Smooth muscle cell (in vitro differentiated cells): ENCODE measurements at regions not wholly inside any gene's neighbourhood (a gene's known extent, or its start where the extent isn't known, plus 50 kb on each side); places are given as distances from the start of the nearest gene placed in this dataset.

Source experiments
- DNase-seq: peaks from one replicate; lab custom pipeline; 2025; ENCODE audit not compliant: unreplicated experiment; lab: John Stamatoyannopoulos, UW
- H2AFZ ChIP-seq: fragments of 200-600 bp; sonication (generic); 2 replicates; pipeline ENCODE4 v1.6.0; 2016; ENCODE audit warnings: antibody characterized with exemption, low read depth, mild to moderate bottlenecking
- H3F3A ChIP-seq: fragments of 200-600 bp; sonication (generic); 2 replicates; pipeline ENCODE4 v1.6.0; 2017; ENCODE audit warnings: antibody characterized with exemption, low read depth
- H3K27ac ChIP-seq: fragments of 200-600 bp; sonication (generic); 2 replicates; pipeline ENCODE4 v1.5.1; 2016; ENCODE audit warnings: low read depth, mild to moderate bottlenecking
- H3K27me3 ChIP-seq: fragments of 200-600 bp; sonication (generic); 2 replicates; pipeline ENCODE4 v1.6.1; 2016; ENCODE audit warnings: low read depth, mild to moderate bottlenecking
- H3K36me3 ChIP-seq: fragments of 200-600 bp; sonication (generic); 2 replicates; pipeline ENCODE4 v1.5.1; 2016; ENCODE audit warnings: low read depth
- H3K4me1 ChIP-seq: fragments of 200-600 bp; sonication (generic); 2 replicates; pipeline ENCODE4 v1.5.1; 2016; ENCODE audit warnings: low read depth
- H3K4me2 ChIP-seq: fragments of 200-600 bp; sonication (generic); 2 replicates; pipeline ENCODE4 v1.6.0; 2016; ENCODE audit warnings: mild to moderate bottlenecking
- H3K4me3 ChIP-seq: fragments of 200-600 bp; sonication (generic); 2 replicates; pipeline ENCODE4 v1.5.1; 2016; ENCODE audit warnings: mild to moderate bottlenecking
- H3K79me2 ChIP-seq: fragments of 200-600 bp; sonication (generic); 2 replicates; pipeline ENCODE4 v1.6.0; 2016; ENCODE audit warnings: low read depth, mild to moderate bottlenecking
- H3K9ac ChIP-seq: fragments of 200-600 bp; sonication (generic); 2 replicates; pipeline ENCODE4 v1.6.0; 2016; ENCODE audit warnings: low read depth
- H3K9me3 ChIP-seq: fragments of 200-600 bp; sonication (generic); replicated peaks from 2 replicates; pipeline ENCODE4 v1.5.1; 2016; ENCODE audit warnings: low read depth
- H4K20me1 ChIP-seq: fragments of 200-600 bp; sonication (generic); 2 replicates; pipeline ENCODE4 v1.6.0; 2016; ENCODE audit warnings: low read depth
- CTCF ChIP-seq: fragments of 200-600 bp; sonication (generic); IDR thresholded peaks from 2 replicates; pipeline ENCODE4 v1.5.1; 2017; ENCODE audit warnings: borderline replicate concordance, mild to moderate bottlenecking, antibody characterized with exemption; ENCODE audit not compliant: insufficient read depth, poor library complexity, severe bottlenecking
- WGBS: methylation state at CpG from one replicate; pipeline ENCODE4 v1.1.7; 2016; ENCODE audit warnings: low lambda C conversion rate; 5-methylcytosine and 5-hydroxymethylcytosine counted together

GRCh38 chr18:28826107-28826506 lies 649.2 kb upstream of the CDH2 start:
- no peaks in the 10 kb centered on the region for H3F3A ChIP-seq
- no peak overlapping the region for H3K4me2 ChIP-seq
- no peaks in the 10 kb centered on the region for H3K4me1 ChIP-seq
- H3K36me3 ChIP-seq, result no peaks in the 10 kb centered on the region
- WGBS, result 86% methylated on average over 3 of the region's 3 CpGs
- no peak for DNase-seq
- no peaks in the 10 kb centered on the region for H3K9me3 ChIP-seq
- no peak overlapping the region for H3K4me3 ChIP-seq
- no peaks in the 10 kb centered on the region for H3K79me2 ChIP-seq
- no peak overlapping the region for H3K27ac ChIP-seq
- TF ChIP-seq CTCF, result no peak
- no peaks in the 10 kb centered on the region for H4K20me1 ChIP-seq
- H2AFZ ChIP-seq, result no peak overlapping the region
- no peaks in the 10 kb centered on the region for H3K27me3 ChIP-seq
- no peak overlapping the region for H3K9ac ChIP-seq

GRCh38 chr18:28824183-28824574 lies 647.2 kb upstream of the CDH2 start:
- Histone ChIP-seq H3K9ac (no peak overlapping the region), H3K27me3 (no peaks in the 10 kb centered on the region), H3K4me3 (no peak overlapping the region), H3K36me3 (no peaks in the 10 kb centered on the region), H3K4me1 (no peaks in the 10 kb centered on the region), H2AFZ (no peak overlapping the region), H3F3A (no peaks in the 10 kb centered on the region), H3K79me2 (no peaks in the 10 kb centered on the region), H3K4me2 (no peak overlapping the region), H3K9me3 (no peaks in the 10 kb centered on the region), H3K27ac (no peak overlapping the region), H4K20me1 (no peaks in the 10 kb centered on the region)
- no peak for TF ChIP-seq CTCF
- no peak for DNase-seq
- 89% methylated on average over 2 of the region's 2 CpGs for WGBS

GRCh38 chr18:28823506-28824182 lies 646.7 kb upstream of the CDH2 start:
- H3K27me3 ChIP-seq, result no peaks in the 10 kb centered on the region
- no peaks in the 10 kb centered on the region for H4K20me1 ChIP-seq
- WGBS, result 94% methylated on average over 6 of the region's 6 CpGs
- no peak overlapping the region for H3K4me3 ChIP-seq
- H3K9me3 ChIP-seq, result no peaks in the 10 kb centered on the region
- no peak overlapping the region for H3K4me2 ChIP-seq
- no peaks in the 10 kb centered on the region for H3K36me3 ChIP-seq
- H3K9ac ChIP-seq, result no peak overlapping the region
- H3K79me2 ChIP-seq, result no peaks in the 10 kb centered on the region
- H3K4me1 ChIP-seq, result no peaks in the 10 kb centered on the region
- H2AFZ ChIP-seq, result no peak overlapping the region
- no peak overlapping the region for H3K27ac ChIP-seq
- DNase-seq, result no peak
- H3F3A ChIP-seq, result no peaks in the 10 kb centered on the region
- no peak for TF ChIP-seq CTCF

GRCh38 chr18:28820353-28820752 lies 643.4 kb upstream of the CDH2 start:
- Histone ChIP-seq H3K9me3 (no peaks in the 10 kb centered on the region), H3K4me3 (no peak overlapping the region), H2AFZ (no peak overlapping the region), H3K27ac (no peak overlapping the region), H4K20me1 (no peaks in the 10 kb centered on the region), H3K4me1 (no peaks in the 10 kb centered on the region), H3K4me2 (no peak overlapping the region), H3K27me3 (no peaks in the 10 kb centered on the region), H3F3A (no peaks in the 10 kb centered on the region), H3K36me3 (no peaks in the 10 kb centered on the region), H3K79me2 (no peaks in the 10 kb centered on the region), H3K9ac (no peak overlapping the region)
- no peak for TF ChIP-seq CTCF
- 84% methylated on average over 1 of the region's 1 CpG for WGBS
- no peak for DNase-seq
